B cell (primary cell): ENCODE measurements at regions not wholly inside any gene's neighbourhood (a gene's known extent, or its start where the extent isn't known, plus 50 kb on each side); places are given as distances from the start of the nearest gene placed in this dataset.

Source experiments
- ATAC-seq: fragments of 200-7000 bp; cut with Tn5 transposase; one replicate; pipeline ENCODE4 v1.10.0; 2021; ENCODE audit warnings: low read depth, mild to moderate bottlenecking, moderate number of reproducible peaks, moderate library complexity
- CTCF ChIA-PET: fragments of 350-600 bp; sonication (Branson Sonifier 250); formaldehyde crosslinking; loops from one replicate; lab custom pipeline; 2021; ENCODE audit warnings: antibody characterized with exemption, inconsistent platforms; lab: Charles Lee
- POLR2A ChIA-PET: fragments of 350-600 bp; sonication (Branson Sonifier 250); formaldehyde crosslinking; loops from one replicate; lab custom pipeline; 2021; ENCODE audit warnings: antibody characterized with exemption; lab: Charles Lee
- DNase-seq: peaks from one replicate; pipeline ENCODE4 v3.0.0; 2013
- H2AFZ ChIP-seq: 2 replicates; pipeline ENCODE4 v1.6.1; 2012; ENCODE audit warnings: mild to moderate bottlenecking, low read depth, low read length; ENCODE audit not compliant: insufficient read depth, poor library complexity, severe bottlenecking
- H3K27ac ChIP-seq, 2 donors: 1 replicate in 1 of 2; 2 replicates in 1 of 2; pipeline ENCODE4 v1.5.1; 2012 to 2013; ENCODE audit warnings: low read length in 2 of 2, mild to moderate bottlenecking in 2 of 2, moderate library complexity in 1 of 2
- H3K27me3 ChIP-seq, 4 experiments: fragments of 200-600 bp in 1 of 4; sonication (generic) in 1 of 4; replicated peaks in 1 of 4; 1 replicate in 2 of 4; 2 replicates in 2 of 4; pipeline versions ENCODE4 v1.6.1 to v1.7.0; 2013 to 2016; ENCODE audit warnings: low read length in 3 of 4, mild to moderate bottlenecking in 2 of 4, mixed read lengths in 1 of 4, moderate library complexity in 1 of 4; ENCODE audit not compliant: insufficient read depth in 4 of 4, control insufficient read depth in 3 of 4; ENCODE audit errors: control extremely low read depth in 1 of 4
- H3K36me3 ChIP-seq, 2 experiments: replicated peaks in 1 of 2; 1 replicate in 1 of 2; 2 replicates in 1 of 2; pipeline versions ENCODE4 v1.6.1 to v1.7.1; 2013; ENCODE audit warnings: low read length in 1 of 2; ENCODE audit not compliant: insufficient read depth in 2 of 2, control insufficient read depth in 1 of 2; ENCODE audit errors: control extremely low read depth in 1 of 2, extremely low read depth in 1 of 2
- H3K4me1 ChIP-seq, 2 donors: fragments of 200-600 bp in 1 of 2; sonication (generic) in 1 of 2; 1 replicate in 1 of 2; 2 replicates in 1 of 2; pipeline versions ENCODE4 v1.5.1 to v1.6.1; 2013 to 2017; ENCODE audit warnings: low read length in 2 of 2; ENCODE audit not compliant: control insufficient read depth in 2 of 2, insufficient read depth in 2 of 2
- H3K4me2 ChIP-seq: replicated peaks from 2 replicates; pipeline ENCODE3; 2012; ENCODE audit warnings: mild to moderate bottlenecking, low read depth, low read length; ENCODE audit not compliant: poor library complexity, severe bottlenecking
- H3K4me3 ChIP-seq, 5 experiments: fragments of 200-600 bp in 1 of 5; sonication (generic) in 1 of 5; 1 replicate in 3 of 5; 2 replicates in 2 of 5; pipeline versions ENCODE4 v1.5.1 to v1.7.0; 2011 to 2016; ENCODE audit warnings: low read length in 4 of 5, mild to moderate bottlenecking in 4 of 5, low read depth in 2 of 5, control low read depth in 1 of 5, moderate library complexity in 1 of 5; ENCODE audit not compliant: insufficient read depth in 1 of 5; ENCODE audit errors: control extremely low read depth in 1 of 5, extremely low read depth in 1 of 5
- H3K79me2 ChIP-seq: fragments of 200-600 bp; sonication (generic); one replicate; pipeline ENCODE4 v1.6.0; 2016; ENCODE audit warnings: low read length; ENCODE audit not compliant: control insufficient read depth, insufficient read depth
- H3K9ac ChIP-seq: fragments of 200-600 bp; sonication (generic); 2 replicates; pipeline ENCODE4 v1.6.1; 2017; ENCODE audit warnings: mild to moderate bottlenecking, low read length, moderate library complexity
- H3K9me3 ChIP-seq, 3 donors: one replicate each; pipeline versions ENCODE4 v1.6.1 to v1.7.1; 2013; ENCODE audit warnings: low read length in 2 of 3; ENCODE audit not compliant: control insufficient read depth in 2 of 3, insufficient read depth in 1 of 3; ENCODE audit errors: control extremely low read depth in 1 of 3
- H4K20me1 ChIP-seq: 2 replicates; pipeline ENCODE4 v1.6.0; 2012; ENCODE audit warnings: mild to moderate bottlenecking, low read length; ENCODE audit not compliant: insufficient read depth, control insufficient read depth, poor library complexity, severe bottlenecking
- H3K27ac Mint-ChIP-seq: one replicate; pipeline ENCODE4 v1.8.0; 2021; ENCODE audit warnings: mixed read lengths
- H3K27me3 Mint-ChIP-seq: one replicate; pipeline ENCODE4 v1.8.0; 2021; ENCODE audit warnings: mixed read lengths
- H3K4me1 Mint-ChIP-seq: one replicate; pipeline ENCODE4 v1.8.0; 2021; ENCODE audit warnings: mixed read lengths
- H3K4me3 Mint-ChIP-seq: one replicate; pipeline ENCODE4 v1.8.0; 2021; ENCODE audit warnings: mixed read lengths
- H3K9me3 Mint-ChIP-seq: one replicate; pipeline ENCODE4 v1.8.0; 2022; ENCODE audit warnings: mixed read lengths; ENCODE audit not compliant: insufficient read depth
- CTCF ChIP-seq: fragments of 200-600 bp; IDR thresholded peaks from one replicate; pipeline ENCODE4 v1.8.0; 2022; ENCODE audit warnings: antibody characterized with exemption, mild to moderate bottlenecking
- EZH2 ChIP-seq: IDR thresholded peaks from 2 replicates; pipeline ENCODE4 v1.6.1; 2012; ENCODE audit warnings: borderline replicate concordance, low read depth, mild to moderate bottlenecking, moderate library complexity, low read length; ENCODE audit not compliant: insufficient read depth, poor library complexity, severe bottlenecking
- WGBS: methylation state at CpG from one replicate; pipeline ENCODE4 v1.1.5; 2013; ENCODE audit warnings: missing lambda C conversion rate; ENCODE audit not compliant: insufficient coverage; 5-methylcytosine and 5-hydroxymethylcytosine counted together
- intact Hi-C: fragments of 100-400 bp; cut with micrococcal nuclease; formaldehyde crosslinking; loops from one replicate; pipeline ENCODE4 v1.10.0; 2022

GRCh38 chr3:137121704-137122314 is 164.0 kb downstream of the IL20RB start:
- Mint-ChIP-seq H3K9me3 (no peaks in the 10 kb centered on the region), H3K27me3 (peaks cover 27% of the 10 kb centered on the region), H3K4me3 (no peak overlapping the region), H3K27ac (no peak overlapping the region), H3K4me1 (no peaks in the 10 kb centered on the region)
- ATAC-seq = no peak
- no peaks in the 10 kb centered on the region for H3K9me3 ChIP-seq
- H3K36me3 ChIP-seq = no peaks in the 10 kb centered on the region
- intact Hi-C loops = loop anchor here (1.0 kb wide), 1 partner anchor 20 kb away; no protein-coding TSS in a partner anchor
- no peaks in the 10 kb centered on the region for H3K4me1 ChIP-seq
- no peaks in the 10 kb centered on the region for H3K27me3 ChIP-seq
- no peaks in the 10 kb centered on the region for H3K79me2 ChIP-seq
- POLR2A ChIA-PET = no interaction called here
- 10% methylated on average over 2 of the region's 3 CpGs for WGBS
- TF ChIP-seq CTCF (peak; percentile 35), EZH2 (no peak)
- DNase-seq = no peak
- H3K27ac ChIP-seq = no peak overlapping the region
- CTCF ChIA-PET = interaction anchor here (0.8 to 2.9 kb wide), 3 partner anchors 11 to 88 kb away, joined by 3 to 10 read pairs (median 6); no protein-coding TSS in a partner anchor
- no peaks in the 10 kb centered on the region for H4K20me1 ChIP-seq
- no peak overlapping the region for H3K4me2 ChIP-seq
- no peak overlapping the region for H3K9ac ChIP-seq
- H3K4me3 ChIP-seq = no peak overlapping the region
- H2AFZ ChIP-seq = no peak overlapping the region

GRCh38 chr3:137131081-137131480 is 173.3 kb downstream of the IL20RB start:
- Histone ChIP-seq H3K79me2 (no peaks in the 10 kb centered on the region), H4K20me1 (no peaks in the 10 kb centered on the region), H3K9me3 (no peaks in the 10 kb centered on the region), H3K4me3 (no peak overlapping the region), H3K27ac (no peak overlapping the region), H2AFZ (no peak overlapping the region), H3K27me3 (peaks cover 0 to 7% (median 0%) of the 10 kb centered on the region in 4 experiments), H3K36me3 (no peaks in the 10 kb centered on the region), H3K4me2 (no peak overlapping the region), H3K9ac (no peak overlapping the region), H3K4me1 (no peaks in the 10 kb centered on the region)
- DNase-seq (no peak), ATAC-seq (no peak)
- ChIA-PET POLR2A (no interaction called here), CTCF (no interaction called here)
- 47% methylated on average over 2 of the region's 2 CpGs for WGBS
- intact Hi-C loops = no loop called here
- Mint-ChIP-seq H3K27me3 (peaks cover 10% of the 10 kb centered on the region), H3K4me3 (no peak overlapping the region), H3K4me1 (no peaks in the 10 kb centered on the region), H3K27ac (no peak overlapping the region), H3K9me3 (no peaks in the 10 kb centered on the region)
- TF ChIP-seq EZH2 = no peak
- no peak for TF ChIP-seq CTCF
